DND-41 (cell line): ENCODE measurements at regions not wholly inside any gene's neighbourhood (a gene's known extent, or its start where the extent isn't known, plus 50 kb on each side); places are given as distances from the start of the nearest gene placed in this dataset.

ENCODE experiments used
- ATAC-seq: fragments of 200-7000 bp; cut with Tn5 transposase; 3 replicates; pipeline ENCODE4 v1.9.1; 2021; ENCODE audit warnings: low read depth; ENCODE audit not compliant: insufficient read depth
- DNase-seq: peaks from one replicate; pipeline ENCODE4 v3.0.0-alpha.2; 2020
- H2AFZ ChIP-seq: 2 replicates; pipeline ENCODE4 v1.6.0; 2012; ENCODE audit warnings: low read depth, low read length
- H3K27ac ChIP-seq: 2 replicates; pipeline ENCODE4 v1.5.1; 2012; ENCODE audit warnings: low read length, inconsistent platforms
- H3K27me3 ChIP-seq: fragments of 200-600 bp; sonication (generic); 2 replicates; pipeline ENCODE4 v1.6.0; 2012; ENCODE audit warnings: low read length, mild to moderate bottlenecking, inconsistent platforms; ENCODE audit not compliant: insufficient read depth, poor library complexity
- H3K36me3 ChIP-seq: 2 replicates; pipeline ENCODE4 v1.5.1; 2012; ENCODE audit warnings: low read length, inconsistent platforms; ENCODE audit not compliant: insufficient read depth
- H3K4me1 ChIP-seq: 2 replicates; pipeline ENCODE4 v1.5.1; 2012; ENCODE audit warnings: mild to moderate bottlenecking, low read length; ENCODE audit not compliant: insufficient read depth
- H3K4me2 ChIP-seq: 2 replicates; pipeline ENCODE4 v1.6.0; 2012; ENCODE audit warnings: mild to moderate bottlenecking, moderate library complexity, low read length, inconsistent platforms; ENCODE audit not compliant: insufficient read depth
- H3K4me3 ChIP-seq, 2 experiments: fragments of 200-600 bp in 1 of 2; shearing (Covaris generic) in 1 of 2; 2 replicates each; pipeline ENCODE4 v1.5.1; 2012 to 2016; ENCODE audit warnings: inconsistent platforms in 2 of 2, low read length in 2 of 2, mild to moderate bottlenecking in 2 of 2, low read depth in 1 of 2, moderate library complexity in 1 of 2
- H3K79me2 ChIP-seq: 2 replicates; pipeline ENCODE4 v1.6.0; 2012; ENCODE audit warnings: low read length, inconsistent platforms; ENCODE audit not compliant: insufficient read depth
- H3K9ac ChIP-seq: 2 replicates; pipeline ENCODE4 v1.6.0; 2012; ENCODE audit warnings: low read depth, mild to moderate bottlenecking, inconsistent platforms, low read length, moderate library complexity
- H3K9me3 ChIP-seq: 2 replicates; pipeline ENCODE4 v1.5.1; 2012; ENCODE audit warnings: low read length, moderate library complexity, mild to moderate bottlenecking, inconsistent platforms; ENCODE audit not compliant: insufficient read depth, severe bottlenecking
- H4K20me1 ChIP-seq: 2 replicates; pipeline ENCODE4 v1.6.0; 2012; ENCODE audit warnings: low read length; ENCODE audit not compliant: insufficient read depth
- CTCF ChIP-seq: IDR thresholded peaks from 2 replicates; pipeline ENCODE4 v1.5.1; 2012; ENCODE audit warnings: borderline replicate concordance, low read length, moderate library complexity, mild to moderate bottlenecking; ENCODE audit not compliant: poor library complexity, severe bottlenecking; ENCODE audit errors: extremely low read depth
- EZH2 ChIP-seq: IDR thresholded peaks from 3 replicates; pipeline ENCODE4 v1.6.1; 2012; ENCODE audit warnings: borderline replicate concordance, low read depth, mild to moderate bottlenecking, moderate library complexity, low read length, inconsistent platforms; ENCODE audit not compliant: severe bottlenecking

- no peak for ATAC-seq
Measured at GRCh38 chr5:42905827-42906226, 94.1 kb upstream of the SELENOP start.

DNA sequence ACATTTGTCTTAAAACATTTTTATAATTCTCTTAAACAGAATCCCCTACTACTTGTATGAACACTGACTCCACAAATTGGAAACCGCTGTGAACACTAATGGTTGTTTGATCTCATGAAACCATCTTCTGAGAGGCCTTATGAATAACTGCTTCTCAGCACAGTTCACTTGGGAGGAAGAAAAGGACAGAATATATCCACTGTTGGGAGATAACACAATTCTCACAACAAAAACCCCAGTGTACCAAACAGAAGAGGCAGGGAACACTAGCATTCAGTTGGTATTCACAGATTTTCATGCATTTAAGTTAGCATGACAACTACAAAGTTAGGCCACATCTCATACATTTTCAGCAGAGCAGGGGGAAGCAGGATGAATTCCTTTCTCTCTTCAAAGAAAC lies 89.0 kb upstream of the SELENOP start:
- Histone ChIP-seq H3K27ac (no peak overlapping the region), H3K4me2 (no peak overlapping the region), H3K9ac (no peak overlapping the region), H3K4me3 (no peak overlapping the region), H3K79me2 (no peaks in the 10 kb centered on the region), H3K27me3 (peaks cover 2% of the 10 kb centered on the region), H4K20me1 (no peaks in the 10 kb centered on the region), H3K9me3 (no peaks in the 10 kb centered on the region), H2AFZ (no peak overlapping the region), H3K4me1 (no peaks in the 10 kb centered on the region), H3K36me3 (no peaks in the 10 kb centered on the region)
- DNase-seq = no peak
- ATAC-seq = no peak
- TF ChIP-seq EZH2 = no peak

More at GRCh38 chr5:42905827-42906226, 94.1 kb upstream of the SELENOP start:
- Histone ChIP-seq H2AFZ (no peak overlapping the region), H3K36me3 (no peaks in the 10 kb centered on the region), H3K79me2 (no peaks in the 10 kb centered on the region), H3K4me1 (peaks cover 15% of the 10 kb centered on the region), H3K9ac (no peak overlapping the region), H3K27ac (no peak overlapping the region), H4K20me1 (no peaks in the 10 kb centered on the region), H3K27me3 (peaks cover 13% of the 10 kb centered on the region), H3K4me3 (no peak overlapping the region), H3K4me2 (no peak overlapping the region), H3K9me3 (no peaks in the 10 kb centered on the region)
- TF ChIP-seq EZH2 (no peak), CTCF (no peak)
- DNase-seq = no peak

- Histone ChIP-seq H3K4me1 (no peaks in the 10 kb centered on the region), H3K79me2 (no peaks in the 10 kb centered on the region), H3K27ac (no peak overlapping the region), H2AFZ (no peak overlapping the region), H3K4me2 (no peak overlapping the region), H4K20me1 (no peaks in the 10 kb centered on the region), H3K27me3 (no peaks in the 10 kb centered on the region), H3K36me3 (no peaks in the 10 kb centered on the region), H3K9me3 (no peaks in the 10 kb centered on the region), H3K4me3 (no peak overlapping the region), H3K9ac (no peak overlapping the region)
- TF ChIP-seq CTCF (no peak), EZH2 (no peak)
- DNase-seq (no peak), ATAC-seq (no peak)
Measured at GRCh38 chr5:42898760-42899159, 87.1 kb upstream of the SELENOP start.

DNA sequence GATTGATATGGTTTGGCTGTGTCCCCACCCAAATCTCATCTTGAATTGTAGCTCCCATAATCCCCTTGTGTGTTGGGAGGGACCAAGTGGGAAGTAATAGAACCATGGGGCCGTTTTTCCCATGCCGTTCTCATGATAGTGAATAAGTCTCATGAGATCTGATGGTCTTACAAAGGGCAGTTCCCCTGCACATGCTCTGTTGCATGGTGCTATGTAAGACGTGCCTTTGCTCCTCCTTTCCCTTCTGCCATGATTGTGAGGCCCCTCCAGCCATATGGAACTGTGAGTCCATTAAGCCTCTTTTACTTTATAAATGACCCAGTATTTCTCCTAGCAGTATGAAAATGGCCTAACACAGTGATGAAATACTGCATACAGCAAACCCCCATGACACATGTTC lies 84.8 kb upstream of the SELENOP start:
- no peak overlapping the region for H3K4me2 ChIP-seq
- H2AFZ ChIP-seq = no peak overlapping the region
- no peaks in the 10 kb centered on the region for H3K4me1 ChIP-seq
- H3K9ac ChIP-seq = no peak overlapping the region
- no peaks in the 10 kb centered on the region for H3K79me2 ChIP-seq
- H3K9me3 ChIP-seq = no peaks in the 10 kb centered on the region
- H3K27me3 ChIP-seq = no peaks in the 10 kb centered on the region
- no peaks in the 10 kb centered on the region for H4K20me1 ChIP-seq
- no peak for DNase-seq
- H3K4me3 ChIP-seq = no peak overlapping the region
- ATAC-seq = no peak
- TF ChIP-seq EZH2 (no peak), CTCF (no peak)
- no peak overlapping the region for H3K27ac ChIP-seq
- no peaks in the 10 kb centered on the region for H3K36me3 ChIP-seq
